HG02981 (cell line): ENCODE measurements at regions not wholly inside any gene's neighbourhood (a gene's known extent, or its start where the extent isn't known, plus 50 kb on each side); places are given as distances from the start of the nearest gene placed in this dataset.

Experiments used
- ATAC-seq: cut with Tn5 transposase; IDR thresholded peaks from one replicate; pipeline ENCODE4 v1.9.1; 2021; ENCODE audit warnings: mild to moderate bottlenecking, moderate library complexity; ENCODE audit not compliant: unreplicated experiment

DNA sequence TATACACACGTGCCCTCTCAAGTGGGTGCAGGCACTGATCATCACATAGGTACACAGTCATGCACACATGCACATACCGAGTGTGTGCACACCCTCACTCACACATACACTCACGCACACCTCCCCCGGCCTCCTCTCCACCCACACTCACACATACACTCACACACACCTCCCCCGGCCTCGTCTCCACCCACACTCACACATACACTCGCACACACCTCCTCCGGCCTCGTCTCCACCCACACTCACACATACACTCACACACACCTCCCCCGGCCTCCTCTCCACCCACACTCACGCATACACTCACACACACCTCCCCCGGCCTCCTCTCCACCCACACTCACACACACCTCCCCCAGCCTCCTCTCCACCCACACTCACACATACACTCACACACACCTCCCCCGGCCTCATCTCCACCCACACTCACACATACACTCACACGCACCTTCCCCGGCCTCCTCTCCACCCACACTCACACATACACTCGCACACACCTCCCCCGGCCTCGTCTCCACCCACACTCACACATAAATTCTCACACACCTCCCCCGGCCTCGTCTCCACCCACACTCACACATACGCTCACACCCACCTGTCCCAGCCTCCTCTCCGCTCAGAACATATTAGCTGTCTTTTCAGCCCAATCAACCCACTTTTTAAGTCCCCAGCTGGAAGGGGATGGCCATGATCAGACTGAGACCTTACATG lies 105.2 kb upstream of the VSTM2B start:
- ATAC-seq = no peak

DNA sequence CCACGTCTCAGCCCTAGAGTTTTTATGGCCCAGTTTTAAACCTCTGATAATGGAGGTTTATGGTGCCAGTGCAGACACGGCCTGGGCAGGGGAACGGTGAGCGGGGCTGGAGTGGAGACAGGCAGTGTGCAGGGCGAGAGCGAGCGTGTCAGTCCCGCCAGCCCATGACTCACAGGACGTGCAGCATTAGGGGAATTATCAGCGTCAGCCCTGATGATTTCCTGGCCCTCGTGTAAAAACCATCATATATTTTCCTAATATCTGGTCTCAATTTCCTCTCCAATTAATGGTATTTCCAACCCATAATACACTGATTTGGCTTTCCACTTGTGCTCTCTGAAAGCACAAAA lies 104.6 kb upstream of the VSTM2B start:
- ATAC-seq = no peak

DNA sequence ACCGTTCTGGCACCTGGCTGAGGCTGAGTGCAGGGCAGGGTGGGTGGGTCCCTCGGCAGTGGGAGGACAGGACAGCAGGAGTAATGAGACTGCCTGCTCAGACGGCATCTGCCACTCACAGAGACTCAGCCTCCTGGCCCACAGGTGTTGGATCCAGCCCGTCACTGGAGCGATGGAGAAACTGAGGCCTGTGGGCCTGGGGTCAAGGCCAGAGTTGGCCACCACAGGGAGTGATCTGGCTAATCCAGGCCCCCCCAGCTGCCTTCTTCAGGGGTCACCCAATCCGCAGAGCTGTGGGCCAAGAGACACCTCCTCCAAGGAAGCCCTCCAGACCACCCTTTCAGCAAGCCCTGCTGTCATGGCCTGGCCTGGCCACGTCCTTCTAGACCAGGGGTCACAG lies 103.7 kb upstream of the VSTM2B start:
- ATAC-seq = no peak

DNA sequence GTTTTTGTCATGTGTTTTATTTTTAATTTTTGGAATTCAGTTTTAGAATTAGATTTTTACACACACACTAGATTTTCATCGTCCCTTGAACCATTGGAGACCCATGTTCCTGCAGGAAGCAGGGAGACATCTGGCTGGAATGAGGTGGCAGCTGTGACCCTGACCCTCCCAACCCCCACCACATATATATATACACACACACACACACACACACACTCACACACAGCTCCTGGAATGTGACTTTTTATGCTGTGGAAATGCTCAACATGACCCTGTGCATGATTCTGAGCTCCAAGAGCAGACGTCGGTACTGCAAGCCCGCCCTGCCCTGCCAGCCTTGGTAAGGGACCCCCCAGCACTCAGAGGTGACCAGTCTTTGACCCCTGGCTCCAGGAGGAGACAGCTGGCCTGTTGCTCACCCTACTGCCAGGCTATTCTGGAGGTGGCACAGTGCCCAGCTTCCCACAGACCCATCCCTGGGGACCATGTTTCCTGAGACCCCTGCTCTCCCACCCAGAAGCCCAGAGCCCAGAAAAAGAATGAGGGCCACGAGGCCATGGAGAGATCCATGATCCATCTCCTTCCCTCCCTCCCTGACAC lies 103.2 kb upstream of the VSTM2B start:
- no peak for ATAC-seq

DNA sequence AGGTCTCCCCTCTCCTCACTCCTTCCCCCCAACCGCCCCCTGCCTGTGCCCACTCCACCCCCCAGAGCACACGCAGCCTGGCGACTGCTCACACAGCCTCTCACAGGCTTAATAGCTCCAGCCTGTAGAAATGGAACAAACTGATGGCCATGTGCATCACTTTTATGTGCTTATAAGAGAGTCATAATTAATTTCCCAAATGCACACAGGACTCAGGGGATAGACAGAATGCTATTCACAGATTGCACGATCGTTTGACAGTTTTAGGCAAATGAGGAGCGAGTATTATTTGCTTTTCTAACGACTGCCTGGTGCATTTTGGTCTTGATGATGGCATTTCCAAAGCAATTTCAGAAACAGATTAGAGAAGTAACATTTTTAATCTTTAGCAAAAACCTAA lies 97.7 kb upstream of the VSTM2B start:
- ATAC-seq = no peak

DNA sequence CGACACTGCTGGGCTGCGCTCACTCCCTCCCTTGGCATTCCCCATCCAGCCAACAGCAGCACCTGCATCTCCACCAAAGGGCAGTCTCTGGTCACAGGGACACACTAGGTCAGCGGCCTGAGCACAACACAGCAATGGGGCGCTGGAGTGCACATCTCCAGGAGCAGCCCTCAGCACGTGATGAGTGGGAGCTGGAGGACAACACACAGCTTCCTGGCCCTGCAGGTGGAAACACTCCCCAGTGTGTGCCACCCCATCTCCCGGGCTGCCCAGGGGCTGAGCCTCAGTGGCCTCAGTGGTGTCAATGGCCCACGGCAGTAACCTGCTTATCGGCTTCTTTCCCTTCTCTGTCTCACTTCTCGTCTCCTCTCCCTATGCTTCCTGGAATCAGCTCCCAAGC lies 96.8 kb upstream of the VSTM2B start:
- no peak for ATAC-seq

DNA sequence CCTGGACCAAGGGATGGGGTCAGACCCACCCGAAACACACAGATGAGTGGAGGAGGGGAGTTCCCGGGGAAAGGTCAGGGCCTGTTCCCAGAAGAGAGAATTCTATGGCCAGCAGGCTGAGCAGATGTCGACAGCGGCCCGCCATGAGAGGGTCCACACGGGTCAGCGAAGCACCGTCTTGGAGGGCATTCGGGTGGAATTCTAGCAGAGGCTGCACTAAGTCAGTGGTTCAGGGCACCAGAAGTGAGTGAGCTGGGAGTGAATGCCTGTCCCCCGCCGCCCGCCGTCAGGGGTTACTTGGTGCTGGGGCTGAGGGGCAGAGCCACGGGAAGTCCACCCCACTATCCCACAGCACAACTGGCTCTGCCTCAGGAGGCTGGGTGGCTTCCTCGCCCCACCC lies 96.2 kb upstream of the VSTM2B start:
- ATAC-seq = no peak

DNA sequence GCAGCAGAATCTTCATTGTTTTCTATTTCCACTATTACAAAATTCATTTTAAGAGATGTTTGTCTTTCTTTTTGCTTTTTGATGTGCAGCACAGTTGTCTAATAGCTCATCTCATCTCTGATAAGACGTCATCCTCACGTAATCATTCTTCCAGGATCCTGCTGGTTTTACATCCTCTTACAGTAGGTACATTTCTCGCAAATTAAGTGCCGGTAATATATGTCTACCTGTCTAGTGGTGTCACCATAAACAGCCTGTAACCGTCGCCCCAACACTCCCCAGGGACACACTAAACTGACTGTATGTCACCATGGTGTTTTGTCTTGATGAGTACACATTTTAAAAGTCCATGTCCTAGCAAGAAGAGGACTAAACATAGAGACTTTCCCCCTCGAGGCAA lies 94.5 kb upstream of the VSTM2B start:
- ATAC-seq = no peak

DNA sequence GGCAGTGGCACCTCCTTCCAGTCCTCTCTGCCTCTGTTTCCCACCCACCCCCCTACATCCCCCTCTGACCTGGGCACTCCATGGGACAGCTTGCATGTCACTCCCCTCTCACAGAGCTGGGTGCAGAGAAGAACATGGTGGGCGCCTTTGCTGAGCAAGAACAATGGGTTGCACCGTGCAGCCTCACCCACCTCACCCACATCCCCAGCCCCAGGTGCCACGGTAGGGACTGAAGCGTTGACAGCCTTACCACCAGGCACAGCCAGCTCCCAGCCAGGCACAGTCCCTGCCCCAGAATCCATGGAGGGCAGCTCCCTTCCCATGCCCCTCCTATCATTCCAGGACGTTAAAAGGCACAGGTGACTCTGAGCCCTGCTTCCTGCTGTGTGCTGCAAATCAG lies 93.1 kb upstream of the VSTM2B start:
- ATAC-seq = no peak

GRCh38 chr19:29436591-29437103 lies 89.1 kb upstream of the VSTM2B start:
- no peak for ATAC-seq

DNA sequence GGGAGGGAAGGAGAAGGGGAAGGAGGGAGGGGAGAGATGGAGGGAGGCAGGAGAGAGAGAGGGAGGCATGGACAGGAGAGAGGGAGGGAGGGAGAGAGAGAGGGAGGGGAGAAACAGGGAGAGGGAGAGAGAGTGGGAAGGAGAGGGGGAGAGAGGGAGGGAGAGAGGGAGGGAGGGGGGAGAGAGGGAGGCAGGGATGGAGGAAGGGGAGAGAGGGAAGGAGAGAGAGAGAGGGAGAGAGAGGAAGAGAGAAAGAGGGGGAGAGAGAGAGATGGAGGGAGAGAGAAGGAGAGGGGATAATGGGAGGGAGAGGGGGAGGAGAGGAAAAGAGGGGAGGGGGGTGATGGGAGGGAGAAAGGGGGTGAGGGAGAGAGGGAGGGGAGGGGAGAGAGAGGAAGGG lies 86.8 kb upstream of the VSTM2B start:
- ATAC-seq = no peak

- no peak for ATAC-seq
Observed at GRCh38 chr19:29439688-29440550, 85.9 kb upstream of the VSTM2B start.

DNA sequence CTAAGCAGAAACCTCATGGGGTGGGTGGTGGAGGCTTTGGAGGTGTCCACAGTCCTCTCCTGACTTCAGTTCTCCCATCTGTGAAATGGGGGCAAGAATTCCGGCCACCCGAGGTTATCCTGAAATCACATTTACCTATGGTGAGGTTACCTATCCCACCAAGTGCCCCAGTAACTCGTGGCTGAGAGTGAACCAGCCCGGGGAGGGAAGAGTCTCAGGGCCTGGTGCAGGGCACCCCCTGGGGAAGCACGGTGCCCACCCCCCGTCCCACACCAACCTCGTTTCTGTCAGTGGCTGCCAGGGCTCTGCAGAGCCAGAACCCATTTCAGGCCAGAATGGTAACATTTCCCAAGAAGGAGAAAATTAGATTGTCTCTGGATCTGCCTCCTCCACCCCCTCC lies 83.7 kb upstream of the VSTM2B start:
- no peak for ATAC-seq

DNA sequence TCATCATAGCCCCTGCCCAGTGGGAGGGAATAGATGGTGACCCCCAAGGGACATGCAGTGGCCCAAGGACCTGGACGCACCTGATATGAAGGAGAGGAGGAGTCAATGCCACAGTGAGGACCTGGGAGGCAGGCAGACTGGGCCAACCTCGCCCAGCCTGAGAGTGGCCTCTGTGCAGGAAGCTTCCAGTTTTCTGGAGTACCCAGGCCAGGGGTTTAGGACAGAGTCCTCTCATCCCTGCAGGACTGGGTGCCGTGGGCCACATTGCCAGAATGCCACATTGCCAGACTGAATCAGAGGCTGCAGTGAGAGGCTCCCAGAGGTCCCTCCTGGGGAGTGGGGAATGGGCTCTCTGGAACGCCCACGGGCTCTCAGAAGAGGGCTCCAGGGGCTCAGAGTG lies 82.9 kb upstream of the VSTM2B start:
- ATAC-seq = no peak

- ATAC-seq = no peak
Observed at GRCh38 chr19:29445246-29445645, 80.5 kb upstream of the VSTM2B start.

GRCh38 chr19:29446361-29446760 lies 79.4 kb upstream of the VSTM2B start:
- no peak for ATAC-seq

DNA sequence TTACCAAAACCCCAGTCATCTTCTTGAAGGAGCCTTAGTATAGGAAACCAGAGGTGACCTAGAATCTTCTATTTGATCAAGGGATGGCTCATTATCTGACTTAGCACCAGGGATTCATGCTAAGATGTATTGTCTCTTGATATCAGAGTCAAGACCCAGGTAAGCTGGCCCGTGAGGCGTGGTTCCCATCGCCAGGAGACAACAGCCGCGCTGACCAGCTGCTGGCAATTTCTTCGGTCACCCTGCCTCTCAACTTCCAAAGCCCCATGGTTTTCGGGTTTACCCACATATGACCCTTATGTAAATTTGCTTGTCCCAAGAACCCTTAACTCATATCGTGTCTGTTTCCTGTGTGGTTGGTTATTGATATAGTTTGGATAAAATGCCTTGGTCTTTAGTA lies 77.7 kb upstream of the VSTM2B start:
- ATAC-seq = no peak

- ATAC-seq = no peak
Observed at GRCh38 chr19:29449371-29449770, 76.4 kb upstream of the VSTM2B start.

DNA sequence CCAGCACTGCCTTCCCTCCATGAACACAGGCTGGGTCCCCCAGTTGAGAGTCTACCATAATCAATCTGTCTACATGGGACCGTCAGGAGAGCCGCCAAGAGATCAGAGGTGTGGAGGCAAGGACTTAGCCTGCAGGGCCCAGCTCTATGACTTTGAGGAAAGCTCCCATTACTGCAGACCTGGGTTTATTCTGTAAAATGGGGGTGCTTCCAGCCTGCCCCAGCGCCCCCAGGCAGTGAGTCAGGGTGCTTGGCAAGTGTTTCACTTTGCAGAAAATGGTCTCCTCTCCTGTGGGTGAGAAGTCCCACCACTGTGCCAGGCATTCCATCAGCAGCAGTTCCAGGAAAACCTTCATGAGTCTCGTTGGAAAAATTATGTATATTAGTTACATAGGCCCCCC lies 75.5 kb upstream of the VSTM2B start:
- ATAC-seq = no peak

- ATAC-seq = no peak
Observed at GRCh38 chr19:29450812-29451211, 75.0 kb upstream of the VSTM2B start.

DNA sequence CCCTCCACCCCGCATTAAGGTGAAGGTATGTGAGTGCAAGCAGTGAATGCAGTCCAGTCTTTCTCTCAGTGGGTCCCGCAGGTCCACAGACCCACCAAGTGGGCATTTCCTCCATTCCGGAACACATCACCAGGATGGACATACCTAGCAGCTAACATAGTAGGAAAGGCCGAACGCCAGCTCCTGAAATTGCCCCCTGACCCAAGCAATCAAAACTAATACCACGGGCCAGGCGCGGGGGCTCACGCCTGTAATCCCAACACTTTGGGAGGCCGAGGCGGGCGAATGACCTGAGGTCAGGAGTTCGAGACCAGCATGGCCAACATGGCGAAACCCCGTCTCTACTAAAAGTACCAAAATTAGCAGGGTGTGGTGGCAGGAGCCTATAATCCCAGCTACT lies 71.7 kb upstream of the VSTM2B start:
- ATAC-seq = no peak

DNA sequence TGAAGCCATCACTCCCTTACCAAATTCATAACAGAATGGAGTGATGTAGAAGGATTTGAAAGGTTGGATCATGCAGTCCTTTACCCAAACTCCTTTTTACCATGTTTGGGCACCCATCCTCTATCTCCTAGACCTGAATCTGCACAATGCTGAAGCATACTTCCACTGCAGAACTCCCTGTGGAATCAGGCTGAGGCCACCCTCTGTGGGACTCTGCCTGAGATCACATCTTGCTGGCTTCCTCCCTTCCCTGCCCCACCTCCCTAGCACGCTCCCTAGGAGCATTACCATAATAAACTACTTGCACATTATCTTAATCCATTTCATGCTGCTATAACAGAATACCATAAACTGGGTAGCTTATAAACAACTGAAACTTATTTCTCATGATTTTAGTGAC lies 68.4 kb upstream of the VSTM2B start:
- no peak for ATAC-seq
